ENCODE measurements at regions not wholly inside any gene's neighbourhood (a gene's known extent, or its start where the extent isn't known, plus 50 kb on each side); places are given as distances from the start of the nearest gene placed in this dataset.
"Not testable (repeated sequence)": the region's sequence is repeated elsewhere in the genome, so short reads cannot be mapped to it uniquely, and the experiment has no call there.

DNA sequence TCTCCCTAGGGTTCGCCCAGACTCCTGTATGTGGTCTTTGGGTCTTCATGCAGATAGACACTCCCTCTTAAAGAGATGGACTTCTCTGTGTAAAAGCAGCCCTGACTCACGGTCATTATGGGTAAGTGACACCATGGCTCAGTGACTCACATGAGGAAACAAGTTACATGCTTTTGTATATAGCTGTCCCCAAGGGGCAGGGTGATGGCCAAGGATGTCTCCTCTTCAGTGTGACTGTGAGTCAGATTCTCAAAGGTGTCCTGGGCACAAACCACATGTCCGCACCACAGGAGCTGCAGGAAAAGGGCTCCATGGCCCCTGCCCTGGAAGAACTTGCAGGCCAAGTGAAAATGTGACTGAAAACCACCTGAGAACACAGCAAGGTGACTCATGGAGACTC lies 380.4 kb downstream of the NPHP4 start:
- H3K4me3 ChIP-seq (ENCODE audit: low read length): no peak overlapping the region
- TF ChIP-seq, protein P1, sequence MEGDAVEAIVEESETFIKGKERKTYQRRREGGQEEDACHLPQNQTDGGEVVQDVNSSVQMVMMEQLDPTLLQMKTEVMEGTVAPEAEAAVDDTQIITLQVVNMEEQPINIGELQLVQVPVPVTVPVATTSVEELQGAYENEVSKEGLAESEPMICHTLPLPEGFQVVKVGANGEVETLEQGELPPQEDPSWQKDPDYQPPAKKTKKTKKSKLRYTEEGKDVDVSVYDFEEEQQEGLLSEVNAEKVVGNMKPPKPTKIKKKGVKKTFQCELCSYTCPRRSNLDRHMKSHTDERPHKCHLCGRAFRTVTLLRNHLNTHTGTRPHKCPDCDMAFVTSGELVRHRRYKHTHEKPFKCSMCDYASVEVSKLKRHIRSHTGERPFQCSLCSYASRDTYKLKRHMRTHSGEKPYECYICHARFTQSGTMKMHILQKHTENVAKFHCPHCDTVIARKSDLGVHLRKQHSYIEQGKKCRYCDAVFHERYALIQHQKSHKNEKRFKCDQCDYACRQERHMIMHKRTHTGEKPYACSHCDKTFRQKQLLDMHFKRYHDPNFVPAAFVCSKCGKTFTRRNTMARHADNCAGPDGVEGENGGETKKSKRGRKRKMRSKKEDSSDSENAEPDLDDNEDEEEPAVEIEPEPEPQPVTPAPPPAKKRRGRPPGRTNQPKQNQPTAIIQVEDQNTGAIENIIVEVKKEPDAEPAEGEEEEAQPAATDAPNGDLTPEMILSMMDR (IDR thresholded peaks at IDR 0.05; ENCODE audit: insufficient read depth, low read depth, low read length, missing control alignments): no peak
- DNase-seq (ENCODE audit: low read depth): peak; percentile 28

- TF ChIP-seq, protein P1 (IDR thresholded peaks at IDR 0.05; ENCODE audit: insufficient read depth, low read depth, low read length, missing control alignments): no peak
- H3K4me3 ChIP-seq (ENCODE audit: low read length): no peak overlapping the region
- peak; percentile 41 for DNase-seq (ENCODE audit: low read depth)
Observed at GRCh38 chr1:5611431-5611830, 380.8 kb downstream of the NPHP4 start.

DNA sequence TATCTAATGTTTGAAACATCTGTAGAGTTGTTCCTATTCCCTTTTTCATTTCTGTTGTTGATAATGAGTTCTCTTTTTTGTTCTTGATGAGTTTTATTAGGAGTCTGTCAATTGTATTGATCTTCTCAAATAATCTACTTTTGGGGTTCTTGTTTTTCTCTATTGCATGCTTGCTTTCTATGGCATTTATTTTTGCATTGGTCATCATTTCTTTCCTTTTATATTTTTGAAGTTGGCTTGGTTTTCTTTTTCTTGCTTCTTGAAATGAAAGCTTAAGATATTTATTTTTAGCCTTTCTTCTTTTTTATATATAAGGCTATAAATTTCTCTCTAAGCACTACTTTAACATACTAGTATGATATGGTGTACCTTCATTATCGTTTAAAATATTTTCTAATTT lies 381.8 kb downstream of the NPHP4 start:
- no peak overlapping the region for H3K4me3 ChIP-seq (ENCODE audit: low read length)
- TF ChIP-seq, protein P1 (IDR thresholded peaks at IDR 0.05; ENCODE audit: insufficient read depth, low read depth, low read length, missing control alignments): no peak
- no peak for DNase-seq (ENCODE audit: low read depth)

- TF ChIP-seq, protein P1 (IDR thresholded peaks at IDR 0.05; ENCODE audit: insufficient read depth, low read depth, low read length, missing control alignments): no peak
- no peak for DNase-seq (ENCODE audit: low read depth)
- no peak overlapping the region for H3K4me3 ChIP-seq (ENCODE audit: low read length)
Observed at GRCh38 chr1:5603353-5604104, 388.7 kb downstream of the NPHP4 start.

DNA sequence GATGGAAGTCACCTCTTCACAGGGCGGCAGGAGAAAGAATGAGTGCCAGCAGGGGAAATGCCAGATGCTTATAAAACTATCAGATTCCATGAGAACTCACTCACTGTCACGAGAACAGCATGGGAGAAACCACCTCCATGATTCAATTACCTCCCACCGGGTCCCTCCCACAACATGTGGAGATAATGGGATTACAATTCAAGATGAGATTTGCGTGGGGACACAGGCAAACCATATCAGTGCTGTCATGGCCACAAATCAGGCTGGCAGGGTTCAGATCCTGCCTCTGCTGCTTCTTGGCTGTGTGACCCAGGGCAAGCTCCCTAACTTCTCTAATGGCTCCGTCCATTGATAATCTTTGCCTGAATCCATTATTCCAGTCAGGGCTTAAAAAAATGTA lies 389.5 kb downstream of the NPHP4 start:
- DNase-seq (ENCODE audit: low read depth); H3K4me3 ChIP-seq (ENCODE audit: low read length): not testable (repeated sequence)

- TF ChIP-seq, protein P1 (IDR thresholded peaks at IDR 0.05; ENCODE audit: insufficient read depth, low read depth, low read length, missing control alignments): no peak
- H3K4me3 ChIP-seq (ENCODE audit: low read length): no peak overlapping the region
- DNase-seq (ENCODE audit: low read depth): no peak
Observed at GRCh38 chr1:5601516-5601915, 390.7 kb downstream of the NPHP4 start.

GRCh38 chr1:5599541-5599940 lies 392.7 kb downstream of the NPHP4 start:
- TF ChIP-seq, protein P1 (IDR thresholded peaks at IDR 0.05; ENCODE audit: insufficient read depth, low read depth, low read length, missing control alignments): no peak
- no peak for DNase-seq (ENCODE audit: low read depth)
- no peak overlapping the region for H3K4me3 ChIP-seq (ENCODE audit: low read length)
